ENCODE measurements at regions not wholly inside any gene's neighbourhood (a gene's known extent, or its start where the extent isn't known, plus 50 kb on each side); places are given as distances from the start of the nearest gene placed in this dataset.

DNA sequence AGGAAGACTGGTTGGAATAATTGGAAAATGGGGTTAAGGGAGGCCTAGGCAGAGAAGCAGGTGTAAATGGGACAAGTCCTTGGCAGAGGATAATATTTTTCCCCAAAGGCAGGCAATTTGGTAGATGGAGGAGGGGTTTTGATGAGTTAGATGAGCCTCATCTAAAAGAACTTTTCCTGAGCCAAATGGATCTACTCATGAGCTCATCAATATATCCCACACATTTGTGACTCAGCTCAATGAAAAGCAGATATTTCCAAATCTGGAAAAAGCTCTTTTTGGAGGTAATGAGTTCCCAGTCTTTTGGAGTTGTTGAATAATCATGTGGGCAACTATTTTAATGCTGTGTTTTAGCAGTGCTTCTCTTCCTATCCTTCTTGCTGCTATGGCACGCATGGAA is 685.5 kb upstream of the CITED2 start:
- Histone ChIP-seq H3K4me1 (ENCODE audit: control insufficient read depth in 1 of 2, extremely low read depth in 1 of 2, insufficient read depth in 2 of 2, low read length in 2 of 2) (no peaks in the 10 kb centered on the region), H3K9me3 (no peaks in the 10 kb centered on the region), H3K27me3 (replicated peaks in 1 of 2; ENCODE audit: control insufficient read depth in 2 of 2, extremely low read depth in 1 of 2, insufficient read depth in 2 of 2, low read length in 1 of 2) (no peaks in the 10 kb centered on the region), H3K4me3 (ENCODE audit: control insufficient read depth in 1 of 2, extremely low read depth in 1 of 2, low read length in 1 of 2) (no peak overlapping the region), H3K27ac (ENCODE audit: low read length) (no peak overlapping the region), H3K36me3 (ENCODE audit: control insufficient read depth in 2 of 2, extremely low read depth in 1 of 2, insufficient read depth in 1 of 2, low read length in 1 of 2) (no peaks in the 10 kb centered on the region)
- Mint-ChIP-seq H3K27ac (no peak overlapping the region), H3K36me3 (no peaks in the 10 kb centered on the region), H3K4me1 (no peaks in the 10 kb centered on the region), H3K27me3 (peaks cover 3 to 12% of the 10 kb centered on the region in 2 donors), H3K9me3 (no peaks in the 10 kb centered on the region), H3K4me3 (no peak overlapping the region)
- ChIA-PET CTCF (no interaction called here), POLR2A (no interaction called here)
- no CpG with 5 or more reads among the region's 1 CpG for WGBS (ENCODE audit: insufficient coverage)
- no peak for DNase-seq
- no peak for ATAC-seq (replicated peaks in 1 of 4)

DNA sequence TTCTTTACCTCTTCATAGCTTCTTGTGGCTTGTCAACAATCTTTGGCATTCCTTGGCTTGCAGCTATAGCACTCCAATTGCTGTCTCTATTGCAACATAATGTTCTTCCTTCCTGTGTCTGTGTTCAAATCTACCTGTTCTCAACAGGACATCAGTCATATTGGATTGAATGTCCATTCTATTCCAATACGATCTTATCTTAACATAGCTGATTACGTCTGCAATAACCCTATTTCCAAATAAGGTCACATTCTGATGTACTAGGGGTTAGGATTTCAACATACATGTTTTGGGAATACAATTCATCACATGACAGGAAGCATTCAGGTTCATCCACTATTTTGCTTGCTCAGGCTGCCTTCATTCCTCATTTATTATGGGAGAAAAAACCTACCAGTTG is 684.4 kb upstream of the CITED2 start:
- ChIA-PET POLR2A (no interaction called here), CTCF (no interaction called here)
- DNase-seq (no peak), ATAC-seq (replicated peaks in 1 of 4) (no peak)
- no CpG with 5 or more reads among the region's 2 CpGs for WGBS (ENCODE audit: insufficient coverage)
- Histone ChIP-seq H3K36me3 (ENCODE audit: control insufficient read depth in 2 of 2, extremely low read depth in 1 of 2, insufficient read depth in 1 of 2, low read length in 1 of 2) (no peaks in the 10 kb centered on the region), H3K27me3 (replicated peaks in 1 of 2; ENCODE audit: control insufficient read depth in 2 of 2, extremely low read depth in 1 of 2, insufficient read depth in 2 of 2, low read length in 1 of 2) (no peaks in the 10 kb centered on the region), H3K4me3 (ENCODE audit: control insufficient read depth in 1 of 2, extremely low read depth in 1 of 2, low read length in 1 of 2) (no peak overlapping the region), H3K27ac (ENCODE audit: low read length) (no peak overlapping the region), H3K9me3 (no peaks in the 10 kb centered on the region), H3K4me1 (ENCODE audit: control insufficient read depth in 1 of 2, extremely low read depth in 1 of 2, insufficient read depth in 2 of 2, low read length in 2 of 2) (no peaks in the 10 kb centered on the region)
- peaks cover 5 to 12% of the 10 kb centered on the region in 2 donors for H3K27me3 Mint-ChIP-seq
- H3K36me3 Mint-ChIP-seq: no peaks in the 10 kb centered on the region
- H3K4me3 Mint-ChIP-seq: no peak overlapping the region
- no peaks in the 10 kb centered on the region for H3K9me3 Mint-ChIP-seq
- H3K4me1 Mint-ChIP-seq: no peaks in the 10 kb centered on the region
- H3K27ac Mint-ChIP-seq: no peak overlapping the region

DNA sequence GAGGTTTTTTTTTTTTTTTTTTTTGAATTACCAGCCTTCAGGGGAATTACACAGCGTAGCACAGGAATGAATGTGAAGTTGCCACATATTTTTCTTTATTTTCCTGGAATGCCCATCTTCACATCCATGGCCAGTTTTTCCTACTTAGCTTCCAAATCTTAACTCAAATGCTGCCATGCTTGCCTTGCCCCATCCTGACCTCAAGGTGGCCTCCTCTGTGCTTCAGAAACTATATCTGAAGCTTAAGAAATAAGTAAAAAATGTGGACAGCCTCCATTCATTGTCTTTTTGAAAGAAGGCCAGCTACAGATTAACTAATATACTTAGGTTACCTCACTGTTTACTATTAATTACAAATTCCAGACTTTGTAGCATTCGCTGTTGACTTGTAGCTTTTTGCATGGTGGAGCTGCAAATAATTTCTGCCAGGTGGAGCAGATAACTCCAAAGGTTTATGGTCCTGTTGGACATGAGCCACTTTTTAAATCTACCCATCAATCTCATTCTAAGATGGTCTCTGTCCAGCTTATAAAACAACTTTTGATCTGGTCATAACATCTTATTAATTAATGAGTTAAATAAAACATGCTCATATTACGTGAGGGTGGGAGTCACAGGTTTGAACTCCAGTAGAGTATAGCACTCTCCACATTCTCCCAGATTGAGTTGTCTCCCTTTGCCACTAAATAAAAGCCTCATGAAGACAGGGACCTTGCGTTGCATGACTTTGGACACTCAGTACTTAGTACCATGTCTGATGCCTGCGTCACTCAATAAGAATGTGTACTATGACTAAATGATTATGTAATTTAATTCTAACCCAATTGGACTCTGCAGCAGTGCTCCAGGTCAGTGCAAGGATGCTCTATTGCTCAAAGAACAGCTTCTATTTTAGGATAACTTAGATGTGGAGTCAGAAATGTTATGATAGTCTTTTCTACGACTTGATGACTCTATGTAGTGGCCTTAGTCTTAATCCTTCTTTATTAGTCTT is 678.6 kb upstream of the CITED2 start:
- H3K27ac Mint-ChIP-seq: no peak overlapping the region

DNA sequence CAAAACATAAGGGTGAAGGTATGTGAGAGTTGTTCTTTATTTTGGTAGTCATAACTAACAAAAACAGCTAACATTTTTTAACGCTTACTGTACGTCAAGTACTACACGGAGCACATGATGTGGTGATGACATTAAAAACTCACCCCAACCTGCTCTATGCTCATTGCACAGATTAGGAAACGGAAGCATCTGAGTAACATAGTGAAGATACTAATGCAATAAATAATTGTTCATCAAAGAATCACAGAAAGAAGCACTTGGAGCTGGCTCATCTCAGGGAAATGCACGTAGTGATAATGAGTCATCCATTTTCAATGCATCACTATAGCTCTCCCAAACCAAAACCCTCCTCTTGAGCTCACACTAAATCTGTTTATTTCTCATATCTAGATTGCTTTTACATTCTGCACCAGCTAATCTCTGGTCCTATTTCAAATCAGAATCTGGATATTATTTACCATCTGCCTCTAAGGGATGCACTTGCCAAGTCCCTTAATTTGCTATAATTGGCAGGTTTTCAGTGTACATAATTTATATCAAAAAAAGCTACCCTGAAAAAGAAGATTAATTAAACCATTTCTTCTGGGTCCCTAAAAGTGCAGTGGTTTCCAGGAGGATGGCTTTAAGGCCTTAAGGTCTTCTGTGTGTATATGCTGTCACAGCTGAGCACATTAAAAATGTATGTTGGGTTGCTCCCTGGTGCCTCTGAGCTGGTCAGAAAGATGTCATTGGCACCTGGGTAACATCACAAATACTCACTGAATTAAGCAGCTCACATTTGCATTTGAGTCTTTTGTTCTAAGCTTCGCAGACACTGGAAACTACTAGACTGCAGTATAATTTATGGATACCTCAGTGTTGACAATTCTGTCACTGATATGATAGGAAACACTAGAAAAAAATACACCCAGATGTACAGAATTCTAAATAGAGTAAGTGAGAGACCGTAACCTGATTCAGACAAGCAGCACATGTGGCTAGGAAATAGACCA is 677.4 kb upstream of the CITED2 start:
- WGBS (ENCODE audit: insufficient coverage): 50% methylated on average over 1 of the region's 7 CpGs
- DNase-seq: no peak
- H3K4me3 Mint-ChIP-seq: no peak overlapping the region
- no peak overlapping the region for H3K4me3 ChIP-seq (ENCODE audit: control insufficient read depth in 1 of 2, extremely low read depth in 1 of 2, low read length in 1 of 2)
- no peak for ATAC-seq (replicated peaks in 1 of 4)
- POLR2A ChIA-PET: no interaction called here
- no peak overlapping the region for H3K27ac Mint-ChIP-seq
- no peaks in the 10 kb centered on the region for H3K4me1 ChIP-seq (ENCODE audit: control insufficient read depth in 1 of 2, extremely low read depth in 1 of 2, insufficient read depth in 2 of 2, low read length in 2 of 2)
- H3K9me3 ChIP-seq: no peaks in the 10 kb centered on the region
- H3K9me3 Mint-ChIP-seq: no peaks in the 10 kb centered on the region
- H3K27me3 ChIP-seq (replicated peaks in 1 of 2; ENCODE audit: control insufficient read depth in 2 of 2, extremely low read depth in 1 of 2, insufficient read depth in 2 of 2, low read length in 1 of 2): no peaks in the 10 kb centered on the region
- no peaks in the 10 kb centered on the region for H3K36me3 ChIP-seq (ENCODE audit: control insufficient read depth in 2 of 2, extremely low read depth in 1 of 2, insufficient read depth in 1 of 2, low read length in 1 of 2)
- H3K36me3 Mint-ChIP-seq: no peaks in the 10 kb centered on the region
- H3K27ac ChIP-seq (ENCODE audit: low read length): no peak overlapping the region
- CTCF ChIA-PET: no interaction called here
- H3K4me1 Mint-ChIP-seq: no peaks in the 10 kb centered on the region
- H3K27me3 Mint-ChIP-seq: peaks cover 10 to 15% of the 10 kb centered on the region in 2 donors

More for the DNA sequence above, 678.6 kb upstream of the CITED2 start:
- no peaks in the 10 kb centered on the region for H3K36me3 ChIP-seq (ENCODE audit: control insufficient read depth in 2 of 2, extremely low read depth in 1 of 2, insufficient read depth in 1 of 2, low read length in 1 of 2)
- Mint-ChIP-seq H3K9me3 (no peaks in the 10 kb centered on the region), H3K36me3 (no peaks in the 10 kb centered on the region), H3K27me3 (peaks cover 11 to 17% of the 10 kb centered on the region in 2 donors), H3K4me3 (no peak overlapping the region), H3K4me1 (no peaks in the 10 kb centered on the region)
- ChIA-PET POLR2A (no interaction called here), CTCF (interaction anchor here in 1 of 2 donors (0.6 to 0.7 kb wide), 2 partner anchors 359 to 940 kb away, joined by 3 to 5 read pairs; no protein-coding TSS in a partner anchor)
- H3K27ac ChIP-seq (ENCODE audit: low read length): no peak overlapping the region
- 100% methylated on average over 1 of the region's 6 CpGs for WGBS (ENCODE audit: insufficient coverage)
- H3K27me3 ChIP-seq (replicated peaks in 1 of 2; ENCODE audit: control insufficient read depth in 2 of 2, extremely low read depth in 1 of 2, insufficient read depth in 2 of 2, low read length in 1 of 2): no peaks in the 10 kb centered on the region
- H3K4me3 ChIP-seq (ENCODE audit: control insufficient read depth in 1 of 2, extremely low read depth in 1 of 2, low read length in 1 of 2): no peak overlapping the region
- H3K9me3 ChIP-seq: no peaks in the 10 kb centered on the region
- H3K4me1 ChIP-seq (ENCODE audit: control insufficient read depth in 1 of 2, extremely low read depth in 1 of 2, insufficient read depth in 2 of 2, low read length in 2 of 2): no peaks in the 10 kb centered on the region
- ATAC-seq (replicated peaks in 1 of 4): no peak
- DNase-seq: no peak

DNA sequence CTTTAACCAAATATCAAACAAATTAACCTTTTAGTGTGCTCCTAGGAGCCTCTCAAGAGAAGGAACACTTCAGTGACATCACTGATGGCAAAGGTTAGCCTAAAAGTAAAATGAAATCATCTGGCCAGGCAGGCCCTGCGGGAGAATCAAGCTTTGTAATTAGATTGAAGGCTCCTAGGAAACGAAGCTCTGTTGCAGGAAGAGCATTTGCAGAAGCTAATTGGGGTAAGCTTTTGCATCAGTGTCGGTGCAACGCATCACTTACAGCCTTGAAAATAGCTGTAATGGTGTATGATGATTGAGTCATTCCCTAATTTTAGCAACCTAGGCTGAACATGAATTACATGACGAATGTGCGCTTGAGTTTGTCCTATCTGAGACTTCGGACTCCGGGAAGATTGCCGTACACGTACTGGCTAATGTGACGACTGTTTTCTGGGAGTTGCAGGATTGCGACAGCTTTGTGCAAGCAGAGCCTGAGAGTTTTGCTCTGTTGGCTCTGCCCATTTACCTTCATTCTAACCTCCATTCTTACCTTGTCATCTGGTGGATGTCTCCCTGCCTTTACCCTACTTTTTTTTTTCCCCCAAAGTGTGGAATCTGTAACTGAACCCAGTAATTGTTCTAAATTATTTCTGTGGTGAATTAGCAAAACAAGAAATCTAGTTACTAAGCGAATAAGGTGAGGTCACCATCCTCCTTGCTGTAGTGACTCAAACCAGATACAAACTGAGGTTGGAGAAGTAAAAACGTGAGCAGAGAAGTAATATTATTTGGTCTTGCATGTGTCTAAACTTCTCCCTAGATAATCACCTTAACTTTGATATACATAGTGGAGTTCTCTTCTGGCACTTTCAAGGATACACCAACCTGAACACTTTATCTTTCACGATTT is 675.9 kb upstream of the CITED2 start:
- ATAC-seq (replicated peaks in 1 of 4) (no peak), DNase-seq (no peak)
- no peak overlapping the region for H3K27ac Mint-ChIP-seq
- H3K36me3 ChIP-seq (ENCODE audit: control insufficient read depth in 2 of 2, extremely low read depth in 1 of 2, insufficient read depth in 1 of 2, low read length in 1 of 2): no peaks in the 10 kb centered on the region
- no peaks in the 10 kb centered on the region for H3K4me1 Mint-ChIP-seq
- H3K9me3 Mint-ChIP-seq: no peaks in the 10 kb centered on the region
- H3K27me3 ChIP-seq (replicated peaks in 1 of 2; ENCODE audit: control insufficient read depth in 2 of 2, extremely low read depth in 1 of 2, insufficient read depth in 2 of 2, low read length in 1 of 2): no peaks in the 10 kb centered on the region
- H3K4me1 ChIP-seq (ENCODE audit: control insufficient read depth in 1 of 2, extremely low read depth in 1 of 2, insufficient read depth in 2 of 2, low read length in 2 of 2): no peaks in the 10 kb centered on the region
- H3K4me3 ChIP-seq (ENCODE audit: control insufficient read depth in 1 of 2, extremely low read depth in 1 of 2, low read length in 1 of 2): no peak overlapping the region
- no peaks in the 10 kb centered on the region for H3K36me3 Mint-ChIP-seq
- H3K27ac ChIP-seq (ENCODE audit: low read length): no peak overlapping the region
- 89% methylated on average over 10 of the region's 15 CpGs for WGBS (ENCODE audit: insufficient coverage)
- H3K27me3 Mint-ChIP-seq: peaks cover 7 to 8% of the 10 kb centered on the region in 2 donors
- CTCF ChIA-PET: interaction anchor here in 1 of 2 donors (0.5 kb wide), 1 partner anchor 607 kb away, joined by 3 read pairs; no protein-coding TSS in a partner anchor
- H3K4me3 Mint-ChIP-seq: no peak overlapping the region
- POLR2A ChIA-PET: no interaction called here
- H3K9me3 ChIP-seq: no peaks in the 10 kb centered on the region

DNA sequence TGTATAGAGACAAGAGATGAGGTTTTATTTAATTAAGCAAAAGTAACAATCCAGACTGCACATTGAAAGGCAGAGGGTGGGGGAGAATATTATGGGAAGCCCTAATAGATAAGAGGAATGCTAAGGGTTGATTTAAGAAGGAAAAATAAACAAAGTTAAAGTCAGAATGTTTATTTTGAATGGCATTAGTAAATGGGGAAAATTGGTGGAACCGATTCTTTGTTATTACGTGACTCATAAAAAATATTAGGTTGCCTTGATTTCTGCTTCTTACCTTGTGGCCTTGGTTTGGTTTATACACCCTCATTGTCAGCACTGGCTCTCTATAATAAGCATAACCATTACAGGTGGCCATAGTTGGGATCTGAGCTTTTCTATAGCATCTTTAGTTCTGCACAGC is 674.8 kb upstream of the CITED2 start:
- Mint-ChIP-seq H3K4me3 (no peak overlapping the region), H3K4me1 (no peaks in the 10 kb centered on the region), H3K36me3 (no peaks in the 10 kb centered on the region), H3K27me3 (peaks cover 7% of the 10 kb centered on the region in 2 donors), H3K27ac (no peak overlapping the region), H3K9me3 (no peaks in the 10 kb centered on the region)
- no peaks in the 10 kb centered on the region for H3K9me3 ChIP-seq
- no peak overlapping the region for H3K27ac ChIP-seq (ENCODE audit: low read length)
- CTCF ChIA-PET: no interaction called here
- no peaks in the 10 kb centered on the region for H3K27me3 ChIP-seq (replicated peaks in 1 of 2; ENCODE audit: control insufficient read depth in 2 of 2, extremely low read depth in 1 of 2, insufficient read depth in 2 of 2, low read length in 1 of 2)
- WGBS (ENCODE audit: insufficient coverage): no CpG with 5 or more reads among the region's 2 CpGs
- no peaks in the 10 kb centered on the region for H3K36me3 ChIP-seq (ENCODE audit: control insufficient read depth in 2 of 2, extremely low read depth in 1 of 2, insufficient read depth in 1 of 2, low read length in 1 of 2)
- POLR2A ChIA-PET: no interaction called here
- H3K4me3 ChIP-seq (ENCODE audit: control insufficient read depth in 1 of 2, extremely low read depth in 1 of 2, low read length in 1 of 2): no peak overlapping the region
- no peaks in the 10 kb centered on the region for H3K4me1 ChIP-seq (ENCODE audit: control insufficient read depth in 1 of 2, extremely low read depth in 1 of 2, insufficient read depth in 2 of 2, low read length in 2 of 2)
- no peak for DNase-seq
- no peak for ATAC-seq (replicated peaks in 1 of 4)

All from T-cell (primary cell).